Endothelial cell of umbilical vein (primary cell): ENCODE measurements at regions not wholly inside any gene's neighbourhood (a gene's known extent, or its start where the extent isn't known, plus 50 kb on each side); places are given as distances from the start of the nearest gene placed in this dataset.
A peak's percentile ranks its signal among the peaks of the same experiment; 100 is the strongest.

Source experiments
- BruUV-seq: library from RNA; stranded (reverse); fragments of 400-500 nt; replicated peaks from 2 replicates; lab custom pipeline; 2021; lab: Mats Ljungman, UMichigan
- CTCF ChIA-PET: fragments of 300-600, 350-600 bp; sonication (Branson Sonifier 250); formaldehyde crosslinking; loops from one replicate; lab custom pipeline; 2021; ENCODE audit warnings: antibody characterized with exemption, inconsistent platforms; lab: Charles Lee
- POLR2A ChIA-PET: fragments of 300-600, 350-600 bp; sonication (Branson Sonifier 250); formaldehyde crosslinking; loops from one replicate; lab custom pipeline; 2021; ENCODE audit warnings: antibody characterized with exemption, inconsistent platforms; lab: Charles Lee
- DNase-seq: peaks from one replicate; pipeline ENCODE4 v3.0.0-alpha.2; 2011; ENCODE audit warnings: low read depth, low spot score
- FAIRE-seq: peaks from 2 replicates; lab custom pipeline; 2011; peaks lifted over from hg19 to GRCh38; lab: Jason Lieb, UNC
- H2AFZ ChIP-seq: 2 replicates; pipeline ENCODE4 v1.6.0; 2012; ENCODE audit warnings: low read depth, low read length, control low read depth, inconsistent platforms
- H3K27ac ChIP-seq: 2 replicates; pipeline ENCODE4 v1.5.1; 2011; ENCODE audit warnings: low read depth, mild to moderate bottlenecking, control low read depth, low read length, moderate library complexity; ENCODE audit not compliant: insufficient read depth
- H3K27me3 ChIP-seq, 2 experiments: 2 replicates each; pipeline versions ENCODE4 v1.6.0 to v1.6.1; 2011; ENCODE audit warnings: low read length in 2 of 2, mixed read lengths in 1 of 2; ENCODE audit not compliant: control insufficient read depth in 2 of 2, insufficient read depth in 2 of 2
- H3K36me3 ChIP-seq, 2 experiments: 2 replicates in 1 of 2; 3 replicates in 1 of 2; pipeline ENCODE4 v1.5.1; 2011; ENCODE audit warnings: low read length in 2 of 2, mild to moderate bottlenecking in 1 of 2, moderate library complexity in 1 of 2; ENCODE audit not compliant: control insufficient read depth in 2 of 2, insufficient read depth in 2 of 2; ENCODE audit errors: extremely low read depth in 1 of 2
- H3K4me1 ChIP-seq: 3 replicates; pipeline ENCODE4 v1.5.1; 2011; ENCODE audit warnings: mild to moderate bottlenecking, low read length; ENCODE audit not compliant: control insufficient read depth, insufficient read depth; ENCODE audit errors: extremely low read depth
- H3K4me2 ChIP-seq: 2 replicates; pipeline ENCODE4 v1.6.1; 2011; ENCODE audit warnings: low read length, control low read depth, mixed read lengths; ENCODE audit not compliant: insufficient read depth
- H3K4me3 ChIP-seq, 3 experiments: fragments of 200-600 bp in 1 of 3; sonication (generic), shearing (Covaris generic) in 1 of 3; replicated peaks in 1 of 3; 2 replicates each; pipeline ENCODE4 v1.5.1; 2011 to 2016; ENCODE audit warnings: control low read depth in 3 of 3, low read length in 3 of 3, mild to moderate bottlenecking in 2 of 3, inconsistent platforms in 1 of 3, low read depth in 1 of 3, moderate library complexity in 1 of 3; ENCODE audit not compliant: insufficient read depth in 1 of 3
- H3K79me2 ChIP-seq: 2 replicates; pipeline ENCODE4 v1.6.0; 2012; ENCODE audit warnings: low read length, inconsistent platforms; ENCODE audit not compliant: control insufficient read depth, insufficient read depth
- H3K9ac ChIP-seq: replicated peaks from 2 replicates; pipeline ENCODE3; 2011; ENCODE audit warnings: low read length, control low read depth; ENCODE audit not compliant: insufficient read depth; ENCODE audit errors: extremely low read depth
- H3K9me1 ChIP-seq: replicated peaks from 3 replicates; pipeline ENCODE4 v1.6.0; 2011; ENCODE audit warnings: mild to moderate bottlenecking, low read length; ENCODE audit not compliant: control insufficient read depth, insufficient read depth; ENCODE audit errors: extremely low read depth
- H3K9me3 ChIP-seq: replicated peaks from 2 replicates; pipeline ENCODE4 v1.5.1; 2012; ENCODE audit warnings: low read length, inconsistent platforms; ENCODE audit not compliant: control insufficient read depth, insufficient read depth
- H4K20me1 ChIP-seq: replicated peaks from 2 replicates; pipeline ENCODE3; 2011; ENCODE audit warnings: mild to moderate bottlenecking, low read length; ENCODE audit not compliant: control insufficient read depth, insufficient read depth; ENCODE audit errors: extremely low read depth
- CTCF ChIP-seq, 2 donors: IDR thresholded peaks; 1 replicate in 1 of 2; 2 replicates in 1 of 2; pipeline ENCODE4 v1.5.1; 2011; ENCODE audit warnings: low read length in 2 of 2, mild to moderate bottlenecking in 2 of 2, moderate library complexity in 2 of 2, control low read depth in 1 of 2, inconsistent platforms in 1 of 2, low read depth in 1 of 2; ENCODE audit not compliant: insufficient read depth in 1 of 2; ENCODE audit errors: extremely low read depth in 1 of 2
- EZH2 ChIP-seq: IDR thresholded peaks from 2 replicates; pipeline ENCODE4 v1.6.1; 2012; ENCODE audit warnings: borderline replicate concordance, low read depth, mild to moderate bottlenecking, moderate library complexity, low read length, inconsistent platforms; ENCODE audit not compliant: severe bottlenecking
- FOS ChIP-seq: IDR thresholded peaks from 2 replicates; pipeline ENCODE4 v1.6.1; 2011; ENCODE audit warnings: mild to moderate bottlenecking, low read length, moderate library complexity, borderline replicate concordance; ENCODE audit not compliant: insufficient read depth
- GATA2 ChIP-seq: IDR thresholded peaks from 2 replicates; pipeline ENCODE4 v1.7.0; 2011; ENCODE audit warnings: low read depth, mild to moderate bottlenecking, moderate library complexity, mixed read lengths, low read length; ENCODE audit not compliant: insufficient read length, insufficient read depth
- JUN ChIP-seq: IDR thresholded peaks from 2 replicates; pipeline ENCODE4 v1.6.1; 2011; ENCODE audit warnings: borderline replicate concordance, low read depth; ENCODE audit not compliant: insufficient read length, insufficient read depth
- MAX ChIP-seq: IDR thresholded peaks from 2 replicates; pipeline ENCODE4 v1.6.1; 2011; ENCODE audit not compliant: insufficient read depth, insufficient read length
- MYC ChIP-seq: IDR thresholded peaks from one replicate; pipeline ENCODE4 v1.6.1; 2011; ENCODE audit warnings: mild to moderate bottlenecking, low read depth, low read length
- POLR2A ChIP-seq: IDR thresholded peaks from 2 replicates; pipeline ENCODE4 v1.6.1; 2012; ENCODE audit warnings: low read depth, mild to moderate bottlenecking, control low read depth, low read length
- POLR2AphosphoS5 ChIP-seq: IDR thresholded peaks from 2 replicates; pipeline ENCODE4 v1.6.1; 2012; ENCODE audit warnings: low read depth, mild to moderate bottlenecking, control low read depth, low read length, moderate library complexity; ENCODE audit not compliant: insufficient read depth
- dilution Hi-C: fragments of 300-500 bp; cut with MboI; formaldehyde crosslinking; loops from one replicate; pipeline ENCODE4 v1.15.0; 2019; ENCODE audit warnings: low sequenced_read_pairs; ENCODE audit not compliant: extremely low pct_ligation_motif_present
- intact Hi-C: fragments of 100-400 bp; cut with micrococcal nuclease; formaldehyde crosslinking; loops from one replicate; pipeline ENCODE4 v1.10.0; 2022

GRCh38 chr18:34965108-34965507 is 76.1 kb upstream of the MAPRE2 start:
- BruUV-seq: no TSS peak
- peak; percentile 18 for FAIRE-seq

More at GRCh38 chr18:34965108-34965507, 76.1 kb upstream of the MAPRE2 start:
- H3K79me2 ChIP-seq: no peaks in the 10 kb centered on the region
- peaks cover 0 to 6% of the 10 kb centered on the region in 2 experiments for H3K27me3 ChIP-seq
- intact Hi-C loops (no loop called here), dilution Hi-C loops (no loop called here)
- no peak overlapping the region for H3K9ac ChIP-seq
- no peaks in the 10 kb centered on the region for H3K9me1 ChIP-seq
- H3K4me2 ChIP-seq: no peak overlapping the region
- no peak for DNase-seq
- no peak overlapping the region for H3K4me3 ChIP-seq
- H4K20me1 ChIP-seq: no peaks in the 10 kb centered on the region
- H3K27ac ChIP-seq: no peak overlapping the region
- no peaks in the 10 kb centered on the region for H3K9me3 ChIP-seq
- ChIA-PET POLR2A (no interaction called here), CTCF (interaction anchor here (0.9 to 1.0 kb wide), 2 partner anchors 12 kb away, joined by 3 read pairs; no protein-coding TSS in a partner anchor)
- no peak overlapping the region for H2AFZ ChIP-seq
- H3K36me3 ChIP-seq: no peaks in the 10 kb centered on the region
- TF ChIP-seq POLR2AphosphoS5 (no peak), CTCF (IDR thresholded peaks at IDR 0.05; ENCODE audit: extremely low read depth in 1 of 2, insufficient read depth in 1 of 2, low read depth in 1 of 2, low read length in 2 of 2) (no peak), EZH2 (no peak), FOS (no peak), POLR2A (no peak), MAX (no peak), JUN (no peak), MYC (no peak), GATA2 (no peak)
- H3K4me1 ChIP-seq: no peaks in the 10 kb centered on the region
